HUDEP-2 (cell line): ENCODE measurements at regions not wholly inside any gene's neighbourhood (a gene's known extent, or its start where the extent isn't known, plus 50 kb on each side); places are given as distances from the start of the nearest gene placed in this dataset.
"Not testable (repeated sequence)": the region's sequence is repeated elsewhere in the genome, so short reads cannot be mapped to it uniquely, and the experiment has no call there.

Experiments
- DNase-seq, 76 experiments: peaks; one replicate each; lab custom pipeline; 2025; ENCODE audit not compliant: unreplicated experiment in 76 of 76; lab: John Stamatoyannopoulos, UW

GRCh38 chr7:81081616-81082015 lies 162.8 kb upstream of the SEMA3C start:
- DNase-seq, result no peak

DNA sequence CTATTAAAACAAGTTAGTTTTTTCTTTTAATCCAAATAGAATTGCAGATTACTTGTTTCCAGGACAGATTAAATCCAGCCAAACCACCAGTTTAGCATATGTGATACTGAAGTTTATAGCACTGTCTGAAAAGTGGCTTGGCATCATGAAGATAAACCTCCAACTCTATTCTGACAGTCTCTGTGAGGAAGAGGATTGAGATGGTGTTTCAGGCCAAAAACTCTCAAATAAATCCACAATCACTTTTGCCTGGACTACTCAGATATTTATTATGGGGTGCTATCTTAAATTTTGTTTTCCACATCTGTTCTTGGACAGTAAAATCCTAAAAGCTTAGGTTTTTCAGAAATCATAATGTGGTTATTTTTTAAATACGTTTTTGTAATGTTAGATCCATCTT lies 161.7 kb upstream of the SEMA3C start:
- DNase-seq, result no peak

DNA sequence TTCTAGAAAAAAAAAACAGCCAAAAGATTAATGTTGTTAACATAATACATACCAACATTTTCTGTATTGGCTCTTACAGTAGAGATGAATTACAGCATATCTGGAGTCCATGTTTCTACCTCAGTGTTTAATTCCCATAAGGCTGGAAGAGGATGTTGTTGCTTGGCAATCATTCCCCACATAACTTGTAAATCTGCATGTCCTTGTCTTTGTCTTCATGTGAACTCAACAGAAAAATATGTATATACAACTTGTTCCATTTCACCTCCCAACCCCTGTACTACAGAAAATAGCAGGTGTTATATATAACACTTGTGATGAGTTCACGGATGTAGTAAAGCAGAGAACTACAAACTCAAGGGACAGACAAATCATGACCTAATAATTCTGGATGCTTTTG lies 160.9 kb upstream of the SEMA3C start:
- no peak for DNase-seq

- DNase-seq, result no peak
Observed at GRCh38 chr7:81075150-81075549, 156.3 kb upstream of the SEMA3C start.

- DNase-seq, result no peak
Observed at GRCh38 chr7:81074406-81074805, 155.6 kb upstream of the SEMA3C start.

- no peak for DNase-seq
Observed at GRCh38 chr7:81073931-81074251, 155.0 kb upstream of the SEMA3C start.

GRCh38 chr7:81070956-81071355 lies 152.1 kb upstream of the SEMA3C start:
- no peak for DNase-seq

DNA sequence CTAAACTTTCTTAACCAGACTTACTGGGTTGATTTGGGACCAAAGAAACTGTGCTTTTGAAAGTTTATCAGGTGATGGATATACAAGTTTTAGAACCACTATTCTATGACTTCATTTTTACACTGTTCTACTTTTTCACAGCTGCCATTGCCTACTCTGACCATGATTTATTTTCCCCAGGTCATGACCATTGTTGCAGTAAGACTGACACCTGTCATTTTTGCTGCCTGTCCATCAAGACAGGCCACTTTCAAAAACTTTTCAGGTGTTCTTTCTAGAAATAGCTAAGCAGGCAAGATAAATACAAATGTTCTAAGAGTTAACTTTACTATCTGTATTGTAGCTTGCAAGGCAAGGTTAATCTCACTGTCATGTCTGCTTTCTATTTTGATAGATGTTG lies 147.9 kb upstream of the SEMA3C start:
- DNase-seq, result no peak

- DNase-seq, result no peak
Observed at GRCh38 chr7:81064426-81064825, 145.6 kb upstream of the SEMA3C start.

- DNase-seq, result no peak
Observed at GRCh38 chr7:81062755-81063154, 143.9 kb upstream of the SEMA3C start.

DNA sequence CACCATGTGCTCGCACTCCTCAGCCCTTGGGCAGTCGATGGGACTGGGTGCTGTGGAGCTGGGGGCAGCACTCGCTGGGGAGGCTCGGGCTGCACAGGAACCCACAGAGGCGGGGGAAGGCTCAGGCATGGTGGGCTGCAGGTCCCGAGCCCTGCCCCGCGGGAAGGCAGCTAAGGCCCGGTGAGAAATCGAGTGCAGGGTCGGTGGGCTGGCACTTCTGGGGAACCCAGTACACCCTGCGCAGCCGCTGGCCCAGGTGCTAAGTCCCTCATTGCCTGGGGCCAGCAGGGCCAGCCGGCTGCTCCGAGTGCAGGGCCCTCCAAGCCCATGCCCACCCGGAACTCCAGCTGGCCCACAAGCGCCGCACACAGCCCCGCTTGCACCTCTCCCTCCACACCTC lies 138.6 kb upstream of the SEMA3C start:
- DNase-seq, result not testable (repeated sequence)

DNA sequence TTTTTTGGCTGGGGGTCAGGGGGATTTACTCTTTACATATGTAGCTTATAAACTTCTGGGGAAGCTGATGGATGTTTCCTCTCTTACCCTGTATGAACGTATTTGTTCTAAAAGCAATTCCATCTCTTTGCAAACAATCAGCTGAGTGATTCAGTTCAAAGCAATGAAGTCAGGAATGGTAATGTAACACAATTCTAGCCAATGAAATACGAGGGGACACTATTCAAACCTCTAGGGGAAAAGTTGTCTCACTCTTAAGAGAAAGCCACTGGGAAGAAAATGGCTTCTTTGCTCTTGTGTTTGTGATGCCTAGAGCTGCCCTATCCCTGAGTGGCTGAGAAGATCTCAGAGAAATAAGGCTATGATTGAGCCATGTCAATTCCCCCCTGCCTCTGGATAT lies 134.8 kb upstream of the SEMA3C start:
- no peak for DNase-seq

DNA sequence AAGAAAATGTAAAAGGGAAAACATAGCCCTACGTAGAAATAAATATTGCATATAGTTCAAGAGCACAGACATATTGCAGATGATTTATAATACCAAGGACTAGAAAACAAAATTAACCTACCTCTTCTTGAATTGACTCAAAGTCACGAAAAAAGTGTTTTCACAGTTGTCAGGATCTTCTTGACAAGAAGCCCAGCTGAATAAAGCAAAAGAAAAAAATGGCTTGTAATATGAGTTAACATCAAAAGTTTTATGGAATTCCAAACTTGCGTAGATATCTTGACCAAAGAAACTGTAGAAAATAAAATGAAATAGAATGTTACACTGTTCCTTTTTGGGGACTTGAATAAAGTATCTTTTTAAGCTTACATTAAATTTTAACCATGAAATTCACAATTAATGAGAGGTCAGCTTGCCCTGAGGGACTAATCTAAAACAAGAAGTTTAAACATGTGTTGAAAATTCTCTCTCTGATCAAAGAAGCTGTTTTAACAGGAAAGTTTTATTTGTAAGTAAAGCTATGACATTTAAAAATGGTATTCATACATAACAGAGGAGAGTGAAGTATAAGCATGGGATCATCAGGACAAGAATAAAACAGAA lies 133.1 kb upstream of the SEMA3C start:
- DNase-seq, result no peak

GRCh38 chr7:81045491-81046030 lies 126.7 kb upstream of the SEMA3C start:
- DNase-seq, result no peak

- DNase-seq, result not testable (repeated sequence)
Observed at GRCh38 chr7:81042646-81043045, 123.8 kb upstream of the SEMA3C start.

DNA sequence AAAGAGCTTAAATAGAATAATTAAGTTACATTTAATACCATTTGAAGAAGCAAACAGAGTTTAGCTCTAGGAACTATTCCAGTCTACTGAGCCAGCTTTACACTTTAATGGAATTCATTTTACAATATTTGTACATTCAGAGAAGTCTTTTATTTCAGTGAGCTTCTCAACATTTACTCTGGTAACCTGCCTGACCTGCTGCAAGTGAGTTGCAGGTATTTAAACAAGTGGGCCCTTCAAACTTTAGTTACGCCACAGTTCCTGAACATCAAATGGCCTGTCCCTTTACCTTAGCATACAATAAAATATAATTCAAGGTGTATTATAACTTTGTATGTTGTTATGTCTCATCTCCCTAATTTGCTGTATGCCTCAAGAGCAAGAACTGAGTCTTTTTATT lies 121.6 kb upstream of the SEMA3C start:
- no peak for DNase-seq

GRCh38 chr7:81036871-81037270 lies 118.0 kb upstream of the SEMA3C start:
- no peak for DNase-seq

- DNase-seq, result no peak
Observed at GRCh38 chr7:81036057-81036456, 117.2 kb upstream of the SEMA3C start.

DNA sequence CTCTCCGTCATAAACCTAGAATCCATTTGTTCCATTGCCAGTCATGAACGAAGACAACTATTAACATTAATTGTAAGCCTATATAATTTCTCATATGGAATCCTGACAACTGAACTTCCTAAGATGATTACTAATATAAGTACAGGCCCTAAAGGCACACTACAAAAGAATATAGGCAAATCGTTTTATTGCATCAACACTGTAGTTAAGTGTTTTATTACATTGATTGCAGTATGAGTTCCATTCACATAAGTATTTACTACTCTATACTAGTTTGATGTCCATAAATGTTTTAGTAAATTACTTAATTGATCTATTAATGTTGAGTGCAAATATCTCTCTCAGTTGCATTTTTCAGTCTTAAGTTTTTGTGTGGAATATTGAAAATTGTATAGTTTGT lies 113.1 kb upstream of the SEMA3C start:
- DNase-seq, result no peak

- DNase-seq, result no peak
Observed at GRCh38 chr7:81031243-81031642, 112.4 kb upstream of the SEMA3C start.

DNA sequence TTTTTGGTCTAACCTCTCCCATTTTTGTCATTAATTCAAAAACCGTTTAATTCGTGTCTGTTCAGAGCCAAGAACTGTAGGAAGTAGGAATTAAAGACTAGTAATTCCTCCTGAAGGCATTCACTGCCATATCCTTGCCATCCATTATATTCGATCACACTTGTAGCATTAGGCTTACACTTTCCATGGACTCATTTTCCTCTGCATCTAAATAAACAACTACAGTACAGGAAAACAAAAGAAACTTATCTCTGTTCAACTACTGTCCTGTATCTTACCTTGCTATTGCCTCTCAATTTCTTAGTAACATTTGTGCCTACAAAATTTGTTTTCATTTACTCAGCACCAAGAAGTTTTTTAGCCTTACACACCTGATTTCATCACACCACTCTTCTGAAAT lies 111.6 kb upstream of the SEMA3C start:
- DNase-seq, result no peak

GRCh38 chr7:81029511-81029910 lies 110.7 kb upstream of the SEMA3C start:
- no peak for DNase-seq

- no peak for DNase-seq
Observed at GRCh38 chr7:81025360-81025759, 106.5 kb upstream of the SEMA3C start.
